H9 (cell line): ENCODE measurements at regions not wholly inside any gene's neighbourhood (a gene's known extent, or its start where the extent isn't known, plus 50 kb on each side); places are given as distances from the start of the nearest gene placed in this dataset.
"Not testable (repeated sequence)": the region's sequence is repeated elsewhere in the genome, so short reads cannot be mapped to it uniquely, and the experiment has no call there.

Source experiments
- DNase-seq: peaks from one replicate; pipeline ENCODE4 v3.0.0-alpha.2; 2017
- H2AFZ ChIP-seq: one replicate; pipeline ENCODE4 v1.6.1; 2013; ENCODE audit warnings: mild to moderate bottlenecking, low read length, control low read depth, moderate library complexity
- H2AK5ac ChIP-seq: 2 replicates; pipeline ENCODE4 v1.6.1; 2013; ENCODE audit warnings: low read length, control low read depth, mixed read lengths; ENCODE audit not compliant: insufficient read length
- H2BK120ac ChIP-seq: one replicate; pipeline ENCODE4 v1.6.1; 2013; ENCODE audit warnings: low read depth, mild to moderate bottlenecking, low read length, control low read depth, inconsistent platforms; ENCODE audit not compliant: poor library complexity, severe bottlenecking
- H2BK12ac ChIP-seq: 2 replicates; pipeline ENCODE4 v1.6.1; 2013; ENCODE audit warnings: low read length, control low read depth, mixed read lengths, low read depth; ENCODE audit not compliant: insufficient read length
- H2BK15ac ChIP-seq: 2 replicates; pipeline ENCODE4 v1.6.1; 2013; ENCODE audit warnings: low read depth, low read length, control low read depth
- H2BK20ac ChIP-seq: one replicate; pipeline ENCODE4 v1.6.1; 2013; ENCODE audit warnings: low read depth, mild to moderate bottlenecking, low read length, control low read depth, inconsistent platforms; ENCODE audit not compliant: poor library complexity, severe bottlenecking
- H2BK5ac ChIP-seq: 2 replicates; pipeline ENCODE4 v1.6.1; 2013; ENCODE audit warnings: low read length, control low read depth, mixed read lengths; ENCODE audit not compliant: insufficient read length
- H3K14ac ChIP-seq: 2 replicates; pipeline ENCODE4 v1.6.1; 2013; ENCODE audit warnings: low read length, control low read depth; ENCODE audit not compliant: insufficient read depth
- H3K18ac ChIP-seq: 2 replicates; pipeline ENCODE4 v1.6.1; 2013; ENCODE audit warnings: low read depth, mild to moderate bottlenecking, mixed read lengths, low read length, control low read depth; ENCODE audit not compliant: insufficient read length
- H3K23ac ChIP-seq: 2 replicates; pipeline ENCODE4 v1.6.1; 2013; ENCODE audit warnings: low read length, control low read depth, mixed read lengths, low read depth; ENCODE audit not compliant: insufficient read length
- H3K23me2 ChIP-seq: 2 replicates; pipeline ENCODE4 v1.6.1; 2013; ENCODE audit warnings: low read depth, mild to moderate bottlenecking, mixed read lengths, low read length, control low read depth; ENCODE audit not compliant: insufficient read length, poor library complexity, severe bottlenecking
- H3K27ac ChIP-seq: 2 replicates; pipeline ENCODE4 v1.5.1; 2013; ENCODE audit warnings: low read length, control low read depth, mixed read lengths, low read depth; ENCODE audit not compliant: insufficient read length
- H3K27me3 ChIP-seq: 2 replicates; pipeline ENCODE4 v1.6.1; 2013; ENCODE audit warnings: low read length, control low read depth, inconsistent platforms; ENCODE audit not compliant: insufficient read depth
- H3K4ac ChIP-seq: 2 replicates; pipeline ENCODE4 v1.6.1; 2013; ENCODE audit warnings: low read depth, mild to moderate bottlenecking, control low read depth, inconsistent platforms, low read length, moderate library complexity
- H3K4me1 ChIP-seq: 2 replicates; pipeline ENCODE4 v1.6.1; 2013; ENCODE audit warnings: low read length, control low read depth, inconsistent platforms; ENCODE audit not compliant: insufficient read depth
- H3K4me2 ChIP-seq: 2 replicates; pipeline ENCODE4 v1.6.1; 2013; ENCODE audit warnings: low read length, control low read depth, mixed read lengths; ENCODE audit not compliant: insufficient read length, insufficient read depth
- H3K56ac ChIP-seq: 2 replicates; pipeline ENCODE4 v1.6.1; 2013; ENCODE audit warnings: low read depth, mild to moderate bottlenecking, mixed read lengths, low read length, control low read depth; ENCODE audit not compliant: insufficient read length
- H3K79me1 ChIP-seq: 2 replicates; pipeline ENCODE4 v1.6.1; 2013; ENCODE audit warnings: low read depth, mild to moderate bottlenecking, moderate library complexity, low read length, control low read depth, inconsistent platforms; ENCODE audit not compliant: insufficient read depth, poor library complexity, severe bottlenecking
- H3K79me2 ChIP-seq: 2 replicates; pipeline ENCODE4 v1.6.1; 2013; ENCODE audit warnings: low read length, control low read depth, inconsistent platforms; ENCODE audit not compliant: insufficient read depth
- H3K9ac ChIP-seq: 2 replicates; pipeline ENCODE4 v1.6.1; 2013; ENCODE audit warnings: low read length, control low read depth, mixed read lengths; ENCODE audit not compliant: insufficient read length; ENCODE audit errors: extremely low read depth
- H3K9me3 ChIP-seq: one replicate; pipeline ENCODE4 v1.6.1; 2013; ENCODE audit warnings: low read depth, low read length, inconsistent platforms; ENCODE audit not compliant: control insufficient read depth
- H3T11ph ChIP-seq: one replicate; pipeline ENCODE4 v1.6.1; 2013; ENCODE audit warnings: mild to moderate bottlenecking, low read length, control low read depth, inconsistent platforms
- H4K20me1 ChIP-seq: one replicate; pipeline ENCODE4 v1.6.1; 2013; ENCODE audit not compliant: control insufficient read depth, insufficient read length, insufficient read depth
- H4K5ac ChIP-seq: 2 replicates; pipeline ENCODE4 v1.6.1; 2013; ENCODE audit warnings: low read depth, mild to moderate bottlenecking, mixed read lengths, low read length, control low read depth; ENCODE audit not compliant: insufficient read length
- H4K8ac ChIP-seq: replicated peaks from 2 replicates; pipeline ENCODE4 v1.6.1; 2013; ENCODE audit warnings: low read length, control low read depth, mixed read lengths, low read depth; ENCODE audit not compliant: insufficient read length
- H4K91ac ChIP-seq: 2 replicates; pipeline ENCODE4 v1.6.1; 2013; ENCODE audit warnings: low read depth, mild to moderate bottlenecking, moderate library complexity, mixed read lengths, low read length, control low read depth; ENCODE audit not compliant: insufficient read length
- H3K27ac Mint-ChIP-seq, 3 experiments: 2 replicates in 2 of 3; 3 replicates in 1 of 3; pipeline ENCODE4 v1.8.0; 2020 to 2021; ENCODE audit warnings: mixed read lengths in 3 of 3, mild to moderate bottlenecking in 1 of 3, moderate library complexity in 1 of 3
- H3K27me3 Mint-ChIP-seq: 2 replicates; pipeline ENCODE4 v1.8.0; 2021; ENCODE audit warnings: low read depth, mild to moderate bottlenecking, moderate library complexity, mixed read lengths
- H3K36me3 Mint-ChIP-seq, 3 experiments: 2 replicates in 2 of 3; 3 replicates in 1 of 3; pipeline ENCODE4 v1.8.0; 2020 to 2021; ENCODE audit warnings: low read depth in 3 of 3, mixed read lengths in 3 of 3; ENCODE audit not compliant: insufficient read depth in 1 of 3
- H3K4me1 Mint-ChIP-seq, 2 experiments: 2 replicates each; pipeline ENCODE4 v1.8.0; 2020; ENCODE audit warnings: mixed read lengths in 2 of 2
- H3K4me3 Mint-ChIP-seq, 2 experiments: 2 replicates in 1 of 2; 3 replicates in 1 of 2; pipeline ENCODE4 v1.8.0; 2020 to 2021; ENCODE audit warnings: mild to moderate bottlenecking in 2 of 2, mixed read lengths in 2 of 2, moderate library complexity in 1 of 2
- H3K9me3 Mint-ChIP-seq, 2 experiments: 2 replicates in 1 of 2; 3 replicates in 1 of 2; pipeline ENCODE4 v1.8.0; 2020; ENCODE audit warnings: mild to moderate bottlenecking in 2 of 2, mixed read lengths in 2 of 2, moderate library complexity in 1 of 2
- WGBS: extraction: QIAGEN DNeasy Blood & Tissue Kit; methylation state at CpG from one replicate; pipeline ENCODE4 v1.1.7; 2013; ENCODE audit warnings: missing lambda C conversion rate, low lambda C conversion rate, mixed read lengths; ENCODE audit not compliant: insufficient read length; ENCODE audit errors: extremely low coverage; 5-methylcytosine and 5-hydroxymethylcytosine counted together
- TF ChIP-seq, protein P1 (sequence below): fragments of 200-600 bp; sonication (generic); conservative IDR thresholded peaks from 3 replicates; pipeline ENCODE4 v1.8.0; 2021; ENCODE audit warnings: antibody characterized with exemption, mild to moderate bottlenecking

DNA sequence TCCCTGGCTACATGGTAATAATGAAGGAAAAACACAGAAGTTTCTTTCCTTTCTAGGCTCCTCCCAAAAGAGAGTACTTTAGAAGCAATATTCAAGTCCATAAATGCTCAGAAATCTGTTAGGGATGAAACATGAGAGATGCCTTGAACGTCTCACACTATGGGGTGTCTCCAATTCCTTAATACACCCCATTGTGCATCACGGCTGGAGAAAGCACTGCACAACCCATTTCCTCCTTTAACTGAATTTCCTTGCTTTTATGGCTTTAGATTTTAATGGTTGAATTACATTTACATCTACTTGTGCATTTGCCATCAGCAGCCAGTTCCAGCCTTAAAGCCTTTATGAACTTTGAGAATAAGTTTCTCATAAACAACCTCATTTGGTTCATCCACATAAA, 498.9 kb upstream of the PTBP2 start:
- no peak overlapping the region for H2AK5ac ChIP-seq
- Mint-ChIP-seq H3K27me3 (no peaks in the 10 kb centered on the region), H3K4me1 (no peaks in the 10 kb centered on the region)

DNA sequence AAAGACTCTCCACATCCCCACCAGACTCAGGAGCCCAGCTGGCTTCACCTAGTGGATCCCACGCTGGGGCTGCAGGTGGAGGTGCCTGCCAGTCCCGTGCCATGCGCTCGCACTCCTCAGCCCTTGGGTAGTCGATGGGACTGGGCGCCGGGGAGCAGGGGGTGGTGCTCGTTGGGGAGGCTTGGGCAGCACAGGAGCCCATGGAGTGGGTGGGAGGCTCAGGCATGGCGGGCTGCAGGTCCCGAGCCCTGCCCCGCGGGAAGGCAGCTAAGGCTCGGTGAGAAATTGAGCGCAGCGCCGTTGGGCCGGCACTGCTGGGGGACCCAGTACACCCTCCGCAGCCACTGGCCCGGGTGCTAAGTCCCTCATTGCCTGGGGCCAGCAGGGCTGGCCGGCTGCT, 497.4 kb upstream of the PTBP2 start:
- not testable (repeated sequence) for H3K14ac ChIP-seq, H3K27me3 Mint-ChIP-seq, H3K79me2 ChIP-seq, H3K23me2 ChIP-seq, H3K27ac ChIP-seq, H3K27ac Mint-ChIP-seq, H3K27me3 ChIP-seq, H2AFZ ChIP-seq, H2AK5ac ChIP-seq, H3K4me1 ChIP-seq, H3K23ac ChIP-seq, H3K18ac ChIP-seq, H3K9me3 ChIP-seq, H4K91ac ChIP-seq, H3K9me3 Mint-ChIP-seq, H2BK5ac ChIP-seq, H3K79me1 ChIP-seq, H3K4me3 Mint-ChIP-seq, H3K36me3 Mint-ChIP-seq, H2BK20ac ChIP-seq, H3T11ph ChIP-seq, H3K56ac ChIP-seq, H3K4me1 Mint-ChIP-seq, H3K4me2 ChIP-seq, H3K9ac ChIP-seq, H2BK15ac ChIP-seq, DNase-seq, H3K4ac ChIP-seq, H2BK120ac ChIP-seq, H4K5ac ChIP-seq, H4K20me1 ChIP-seq, H2BK12ac ChIP-seq, H4K8ac ChIP-seq
- no CpG with 5 or more reads among the region's 20 CpGs for WGBS

More for the DNA sequence above, 498.9 kb upstream of the PTBP2 start:
- Histone ChIP-seq H3K79me1 (no peaks in the 10 kb centered on the region), H3K18ac (no peak overlapping the region), H3K56ac (no peak overlapping the region), H2BK5ac (no peak overlapping the region), H3K23ac (no peak overlapping the region), H2AFZ (no peak overlapping the region), H3K4ac (no peak overlapping the region), H3K9ac (no peak overlapping the region), H3K9me3 (no peaks in the 10 kb centered on the region), H4K8ac (no peak overlapping the region), H4K91ac (no peak overlapping the region), H3K27ac (no peak overlapping the region), H2BK120ac (no peak overlapping the region), H4K5ac (no peak overlapping the region), H3K4me2 (no peak overlapping the region), H3K79me2 (no peaks in the 10 kb centered on the region), H4K20me1 (no peaks in the 10 kb centered on the region), H3K23me2 (no peaks in the 10 kb centered on the region), H3K4me1 (no peaks in the 10 kb centered on the region), H3K27me3 (no peaks in the 10 kb centered on the region), H2BK12ac (no peak overlapping the region), H3T11ph (no peak overlapping the region), H2BK20ac (no peak overlapping the region), H3K14ac (no peak overlapping the region), H2BK15ac (no peak overlapping the region)
- TF ChIP-seq, protein P1, sequence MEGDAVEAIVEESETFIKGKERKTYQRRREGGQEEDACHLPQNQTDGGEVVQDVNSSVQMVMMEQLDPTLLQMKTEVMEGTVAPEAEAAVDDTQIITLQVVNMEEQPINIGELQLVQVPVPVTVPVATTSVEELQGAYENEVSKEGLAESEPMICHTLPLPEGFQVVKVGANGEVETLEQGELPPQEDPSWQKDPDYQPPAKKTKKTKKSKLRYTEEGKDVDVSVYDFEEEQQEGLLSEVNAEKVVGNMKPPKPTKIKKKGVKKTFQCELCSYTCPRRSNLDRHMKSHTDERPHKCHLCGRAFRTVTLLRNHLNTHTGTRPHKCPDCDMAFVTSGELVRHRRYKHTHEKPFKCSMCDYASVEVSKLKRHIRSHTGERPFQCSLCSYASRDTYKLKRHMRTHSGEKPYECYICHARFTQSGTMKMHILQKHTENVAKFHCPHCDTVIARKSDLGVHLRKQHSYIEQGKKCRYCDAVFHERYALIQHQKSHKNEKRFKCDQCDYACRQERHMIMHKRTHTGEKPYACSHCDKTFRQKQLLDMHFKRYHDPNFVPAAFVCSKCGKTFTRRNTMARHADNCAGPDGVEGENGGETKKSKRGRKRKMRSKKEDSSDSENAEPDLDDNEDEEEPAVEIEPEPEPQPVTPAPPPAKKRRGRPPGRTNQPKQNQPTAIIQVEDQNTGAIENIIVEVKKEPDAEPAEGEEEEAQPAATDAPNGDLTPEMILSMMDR = no peak
- Mint-ChIP-seq H3K27ac (no peak overlapping the region), H3K36me3 (peaks cover 0 to 4% (median 0%) of the 10 kb centered on the region in 3 experiments; a peak in 2 of 7 replicates), H3K4me3 (no peak overlapping the region), H3K9me3 (peaks cover 0 to 4% of the 10 kb centered on the region in 2 experiments; a peak in 1 of 5 replicates)
- no peak for DNase-seq
- WGBS = no CpG with 5 or more reads among the region's 2 CpGs
